ENCODE measurements at regions not wholly inside any gene's neighbourhood (a gene's known extent, or its start where the extent isn't known, plus 50 kb on each side); places are given as distances from the start of the nearest gene placed in this dataset.

DNA sequence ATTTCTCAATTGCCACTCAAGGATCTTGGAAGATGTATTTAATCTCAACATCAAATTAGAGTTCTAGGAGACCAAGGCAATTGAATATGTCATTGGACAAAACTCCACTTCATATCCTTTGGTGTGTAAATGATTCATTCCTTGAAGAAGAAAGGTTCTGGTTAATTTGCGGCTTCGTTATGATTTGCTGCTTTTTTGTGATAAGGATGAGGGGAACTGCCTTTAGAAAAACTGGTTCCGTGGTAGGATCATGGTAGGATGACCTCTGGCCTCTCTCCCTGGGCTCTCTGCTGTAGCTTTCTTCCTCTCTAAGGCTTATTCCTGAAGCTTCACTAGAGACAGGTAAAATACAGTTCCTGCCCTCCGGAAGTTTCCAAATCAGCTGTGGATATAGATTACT is 51.5 kb upstream of the ERRFI1 start (continued):
- no peak for TF ChIP-seq ZNF274 (IDR thresholded peaks at IDR 0.05; ENCODE audit: borderline replicate concordance, extremely low read depth, low read length)
- TF ChIP-seq YY1 (IDR thresholded peaks at IDR 0.05; ENCODE audit: low read depth, low read length) = no peak
- no peak for TF ChIP-seq CBX5 (IDR thresholded peaks at IDR 0.05; ENCODE audit: low read depth, low read length)
- no peak for TF ChIP-seq BACH1 (IDR thresholded peaks at IDR 0.05; ENCODE audit: low read length)
- no peak for TF ChIP-seq SRF (IDR thresholded peaks at IDR 0.05; ENCODE audit: low read depth, low read length)
- TF ChIP-seq, protein P1, sequence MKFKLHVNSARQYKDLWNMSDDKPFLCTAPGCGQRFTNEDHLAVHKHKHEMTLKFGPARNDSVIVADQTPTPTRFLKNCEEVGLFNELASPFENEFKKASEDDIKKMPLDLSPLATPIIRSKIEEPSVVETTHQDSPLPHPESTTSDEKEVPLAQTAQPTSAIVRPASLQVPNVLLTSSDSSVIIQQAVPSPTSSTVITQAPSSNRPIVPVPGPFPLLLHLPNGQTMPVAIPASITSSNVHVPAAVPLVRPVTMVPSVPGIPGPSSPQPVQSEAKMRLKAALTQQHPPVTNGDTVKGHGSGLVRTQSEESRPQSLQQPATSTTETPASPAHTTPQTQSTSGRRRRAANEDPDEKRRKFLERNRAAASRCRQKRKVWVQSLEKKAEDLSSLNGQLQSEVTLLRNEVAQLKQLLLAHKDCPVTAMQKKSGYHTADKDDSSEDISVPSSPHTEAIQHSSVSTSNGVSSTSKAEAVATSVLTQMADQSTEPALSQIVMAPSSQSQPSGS (IDR thresholded peaks at IDR 0.05; ENCODE audit: low read length) = no peak

Measured in H1 (cell line).